B cell (primary cell): ENCODE measurements at regions not wholly inside any gene's neighbourhood (a gene's known extent, or its start where the extent isn't known, plus 50 kb on each side); places are given as distances from the start of the nearest gene placed in this dataset.

Experiments
- EZH2 ChIP-seq: IDR thresholded peaks from 2 replicates; pipeline ENCODE4 v1.6.1; 2012; ENCODE audit warnings: borderline replicate concordance, low read depth, mild to moderate bottlenecking, moderate library complexity, low read length; ENCODE audit not compliant: insufficient read depth, poor library complexity, severe bottlenecking
- TF ChIP-seq, protein P1 (sequence below): fragments of 200-600 bp; IDR thresholded peaks from one replicate; pipeline ENCODE4 v1.8.0; 2022; ENCODE audit warnings: antibody characterized with exemption, mild to moderate bottlenecking

DNA sequence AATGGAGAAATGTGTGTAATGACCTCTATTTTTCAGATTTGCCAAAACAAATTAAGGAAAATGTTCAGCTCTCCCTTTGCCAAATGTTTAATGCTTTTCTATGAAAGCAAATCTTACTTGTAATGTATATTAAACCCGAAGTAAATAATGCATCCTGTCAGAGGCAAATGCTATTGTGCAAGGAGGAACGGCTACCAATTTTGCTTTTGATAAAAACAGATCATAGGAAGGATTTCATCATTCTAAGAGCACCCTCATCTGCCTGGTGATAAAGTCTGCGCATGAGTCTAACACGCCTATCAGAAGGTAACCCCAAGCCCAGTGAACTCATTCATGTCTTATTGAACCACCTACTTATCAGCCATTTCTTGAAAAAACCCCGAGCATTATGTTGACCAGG is 412.4 kb upstream of the MKI67 start:
- TF ChIP-seq, protein P1, sequence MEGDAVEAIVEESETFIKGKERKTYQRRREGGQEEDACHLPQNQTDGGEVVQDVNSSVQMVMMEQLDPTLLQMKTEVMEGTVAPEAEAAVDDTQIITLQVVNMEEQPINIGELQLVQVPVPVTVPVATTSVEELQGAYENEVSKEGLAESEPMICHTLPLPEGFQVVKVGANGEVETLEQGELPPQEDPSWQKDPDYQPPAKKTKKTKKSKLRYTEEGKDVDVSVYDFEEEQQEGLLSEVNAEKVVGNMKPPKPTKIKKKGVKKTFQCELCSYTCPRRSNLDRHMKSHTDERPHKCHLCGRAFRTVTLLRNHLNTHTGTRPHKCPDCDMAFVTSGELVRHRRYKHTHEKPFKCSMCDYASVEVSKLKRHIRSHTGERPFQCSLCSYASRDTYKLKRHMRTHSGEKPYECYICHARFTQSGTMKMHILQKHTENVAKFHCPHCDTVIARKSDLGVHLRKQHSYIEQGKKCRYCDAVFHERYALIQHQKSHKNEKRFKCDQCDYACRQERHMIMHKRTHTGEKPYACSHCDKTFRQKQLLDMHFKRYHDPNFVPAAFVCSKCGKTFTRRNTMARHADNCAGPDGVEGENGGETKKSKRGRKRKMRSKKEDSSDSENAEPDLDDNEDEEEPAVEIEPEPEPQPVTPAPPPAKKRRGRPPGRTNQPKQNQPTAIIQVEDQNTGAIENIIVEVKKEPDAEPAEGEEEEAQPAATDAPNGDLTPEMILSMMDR = no peak
- no peak for TF ChIP-seq EZH2
